ENCODE measurements at regions not wholly inside any gene's neighbourhood (a gene's known extent, or its start where the extent isn't known, plus 50 kb on each side); places are given as distances from the start of the nearest gene placed in this dataset.

- DNase-seq (ENCODE audit: extremely low read depth, low read depth, low spot score) = no peak
Observed at GRCh38 chr2:146287281-146287680, 1557.5 kb upstream of the ACVR2A start.

GRCh38 chr2:146278881-146279280 lies 1565.9 kb upstream of the ACVR2A start:
- no peak for DNase-seq (ENCODE audit: extremely low read depth, low read depth, low spot score)

- DNase-seq (ENCODE audit: extremely low read depth, low read depth, low spot score) = no peak
Observed at GRCh38 chr2:146271131-146271831, 1573.5 kb upstream of the ACVR2A start.

- no peak for DNase-seq (ENCODE audit: extremely low read depth, low read depth, low spot score)
Observed at GRCh38 chr2:146270618-146271017, 1574.2 kb upstream of the ACVR2A start.

GRCh38 chr2:146267093-146267492 lies 1577.7 kb upstream of the ACVR2A start:
- DNase-seq (ENCODE audit: extremely low read depth, low read depth, low spot score) = no peak

- no peak for DNase-seq (ENCODE audit: extremely low read depth, low read depth, low spot score)
Observed at GRCh38 chr2:146265656-146266055, 1579.2 kb upstream of the ACVR2A start.

- DNase-seq (ENCODE audit: extremely low read depth, low read depth, low spot score) = no peak
Observed at GRCh38 chr2:146262606-146263005, 1582.2 kb upstream of the ACVR2A start.

GRCh38 chr2:146260551-146260950 lies 1584.3 kb upstream of the ACVR2A start:
- DNase-seq (ENCODE audit: extremely low read depth, low read depth, low spot score) = no peak

GRCh38 chr2:146259816-146260215 lies 1585.0 kb upstream of the ACVR2A start:
- DNase-seq (ENCODE audit: extremely low read depth, low read depth, low spot score) = no peak

- DNase-seq (ENCODE audit: extremely low read depth, low read depth, low spot score) = no peak
Observed at GRCh38 chr2:146258071-146258470, 1586.8 kb upstream of the ACVR2A start.

GRCh38 chr2:146252119-146252518 lies 1592.7 kb upstream of the ACVR2A start:
- DNase-seq (ENCODE audit: extremely low read depth, low read depth, low spot score) = no peak

- DNase-seq (ENCODE audit: extremely low read depth, low read depth, low spot score) = no peak
Observed at GRCh38 chr2:146251328-146251727, 1593.5 kb upstream of the ACVR2A start.

GRCh38 chr2:146246736-146247523 lies 1597.9 kb upstream of the ACVR2A start:
- no peak for DNase-seq (ENCODE audit: extremely low read depth, low read depth, low spot score)

- DNase-seq (ENCODE audit: extremely low read depth, low read depth, low spot score) = no peak
Observed at GRCh38 chr2:146246002-146246735, 1598.7 kb upstream of the ACVR2A start.

GRCh38 chr2:146244830-146245229 lies 1600.0 kb upstream of the ACVR2A start:
- DNase-seq (ENCODE audit: extremely low read depth, low read depth, low spot score) = no peak

- no peak for DNase-seq (ENCODE audit: extremely low read depth, low read depth, low spot score)
Observed at GRCh38 chr2:146244131-146244530, 1600.7 kb upstream of the ACVR2A start.

GRCh38 chr2:146241023-146241422 lies 1603.8 kb upstream of the ACVR2A start:
- DNase-seq (ENCODE audit: extremely low read depth, low read depth, low spot score) = no peak

GRCh38 chr2:146240391-146240790 lies 1604.4 kb upstream of the ACVR2A start:
- DNase-seq (ENCODE audit: extremely low read depth, low read depth, low spot score) = no peak

- no peak for DNase-seq (ENCODE audit: extremely low read depth, low read depth, low spot score)
Observed at GRCh38 chr2:146239392-146240135, 1605.3 kb upstream of the ACVR2A start.

GRCh38 chr2:146238254-146238966 lies 1606.4 kb upstream of the ACVR2A start:
- no peak for DNase-seq (ENCODE audit: extremely low read depth, low read depth, low spot score)

Measured in glomerular endothelial cell (primary cell).